ENCODE measurements at regions not wholly inside any gene's neighbourhood (a gene's known extent, or its start where the extent isn't known, plus 50 kb on each side); places are given as distances from the start of the nearest gene placed in this dataset.

DNA sequence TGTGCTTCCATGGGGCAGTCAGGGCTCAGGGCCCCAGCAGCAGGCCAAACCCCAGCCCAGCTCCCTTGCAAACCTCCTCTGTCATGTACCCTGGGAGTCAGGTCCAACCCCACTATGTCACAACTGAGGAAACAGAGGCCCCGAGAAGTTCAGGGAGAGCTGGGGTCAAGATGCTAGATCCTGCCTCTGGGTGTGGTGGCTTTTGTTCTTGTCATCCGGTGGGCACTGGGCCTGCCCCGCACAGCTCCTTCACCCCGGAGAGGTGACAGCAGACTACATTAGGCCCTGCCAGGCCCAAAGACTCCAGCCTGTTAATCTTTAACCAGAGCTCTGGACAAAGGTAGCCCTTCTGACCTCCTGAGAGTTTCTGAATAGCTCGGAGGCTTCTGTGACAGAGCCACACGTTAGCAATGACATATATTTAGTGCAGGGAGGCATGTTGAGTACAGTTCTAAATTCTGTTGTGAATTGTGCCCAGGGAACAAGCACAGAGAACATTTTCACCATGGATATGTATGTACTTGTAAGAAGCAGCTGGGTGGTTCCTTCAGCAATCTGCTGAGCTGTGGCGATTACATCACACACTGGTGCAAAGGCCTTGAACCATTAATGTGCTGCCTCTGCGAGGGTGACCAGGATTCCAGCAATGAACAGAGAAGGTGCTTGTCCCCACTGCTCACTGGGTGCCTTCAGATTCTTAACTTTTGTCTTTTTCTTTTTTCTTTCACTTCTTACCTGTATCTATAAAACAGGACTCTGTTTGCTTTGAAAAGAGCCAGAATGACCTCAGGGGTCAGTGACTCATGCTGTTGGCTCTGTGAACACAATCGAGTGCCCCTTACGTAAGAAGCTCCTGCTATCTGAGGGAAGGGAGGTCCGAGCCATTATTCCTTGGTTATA is 102.8 kb downstream of the RHOU start:
- no peak for TF ChIP-seq DNMT3B (CRISPR knock-in tag; conservative IDR thresholded peaks at IDR 0.05)
- no peak for TF ChIP-seq ETS1 (CRISPR knock-in tag; IDR thresholded peaks at IDR 0.05)
- peak; percentile 75 for TF ChIP-seq POLR2AphosphoS5 (IDR thresholded peaks at IDR 0.05; ENCODE audit: low read depth, low read length)
- no peak for TF ChIP-seq BHLHE40 (IDR thresholded peaks at IDR 0.05; ENCODE audit: low read length)
- TF ChIP-seq, protein P1, sequence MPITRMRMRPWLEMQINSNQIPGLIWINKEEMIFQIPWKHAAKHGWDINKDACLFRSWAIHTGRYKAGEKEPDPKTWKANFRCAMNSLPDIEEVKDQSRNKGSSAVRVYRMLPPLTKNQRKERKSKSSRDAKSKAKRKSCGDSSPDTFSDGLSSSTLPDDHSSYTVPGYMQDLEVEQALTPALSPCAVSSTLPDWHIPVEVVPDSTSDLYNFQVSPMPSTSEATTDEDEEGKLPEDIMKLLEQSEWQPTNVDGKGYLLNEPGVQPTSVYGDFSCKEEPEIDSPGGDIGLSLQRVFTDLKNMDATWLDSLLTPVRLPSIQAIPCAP (CRISPR knock-in tag; IDR thresholded peaks at IDR 0.05; ENCODE audit: low read depth) = 0 out of 2 replicates have a peak, but pooled peaks have one; percentile 54
- TF ChIP-seq MIER2 (CRISPR knock-in tag; IDR thresholded peaks at IDR 0.05) = peak; percentile 13; the same call in 1 of the 2 replicates
- TF ChIP-seq EZH2 (conservative IDR thresholded peaks at IDR 0.05; ENCODE audit: low read depth, low read length) = no peak
- TF ChIP-seq MEIS1 (CRISPR knock-in tag; IDR thresholded peaks at IDR 0.05; ENCODE audit: borderline replicate concordance) = peak; percentile 80; the same call in 1 of the 2 replicates
- TF ChIP-seq NBN (conservative IDR thresholded peaks at IDR 0.05) = no peak

All from HepG2 (cell line).